GM19239 (cell line): ENCODE measurements at regions not wholly inside any gene's neighbourhood (a gene's known extent, or its start where the extent isn't known, plus 50 kb on each side); places are given as distances from the start of the nearest gene placed in this dataset.

Experiments
- DNase-seq: peaks from one replicate; pipeline ENCODE4 v3.0.0; 2011; ENCODE audit warnings: low spot score; ENCODE audit not compliant: insufficient read length
- FAIRE-seq: peaks from 2 replicates; lab custom pipeline; 2011; peaks lifted over from hg19 to GRCh38; lab: Jason Lieb, UNC

DNA sequence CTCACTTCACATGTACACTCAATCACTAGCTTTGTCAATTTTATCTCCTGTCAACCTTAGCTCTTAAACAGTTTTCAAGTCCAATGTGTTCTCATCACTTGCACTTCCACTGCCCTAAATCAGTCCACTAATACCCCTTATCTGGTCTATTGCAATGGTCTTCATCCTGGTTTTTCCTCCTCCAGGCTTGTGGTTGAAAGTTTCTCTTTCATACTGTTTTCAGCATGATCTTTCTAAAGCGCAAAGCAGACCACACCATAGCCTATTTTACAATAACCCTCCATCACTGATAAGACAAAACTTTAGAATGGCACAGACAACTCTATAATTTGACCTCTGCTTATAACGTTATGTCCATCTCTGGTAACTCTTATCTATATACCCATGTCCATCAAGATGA lies 62.0 kb upstream of the DDHD1 start:
- no peak for FAIRE-seq

DNA sequence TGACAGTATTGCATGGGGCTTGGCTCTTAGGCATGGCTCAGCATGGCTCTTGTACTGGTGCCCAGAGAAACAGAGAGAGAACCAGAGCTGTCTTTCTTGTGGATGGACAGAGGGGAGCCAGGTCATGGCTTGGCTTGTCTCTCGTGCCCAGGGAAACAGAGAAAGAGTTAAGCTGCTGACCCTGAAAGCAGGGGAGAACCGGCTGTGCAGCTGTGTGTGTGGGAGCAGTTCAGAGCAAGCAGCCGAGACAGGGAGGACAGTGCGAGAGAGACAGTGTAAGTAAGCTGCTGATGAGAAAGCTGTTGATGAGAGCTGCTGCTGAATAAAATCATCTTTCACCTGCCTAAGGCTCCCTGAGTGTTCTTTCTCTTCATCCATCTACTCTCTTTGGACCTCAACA lies 61.3 kb upstream of the DDHD1 start:
- no peak for DNase-seq

More for the DNA sequence above, 62.0 kb upstream of the DDHD1 start:
- DNase-seq: no peak

DNA sequence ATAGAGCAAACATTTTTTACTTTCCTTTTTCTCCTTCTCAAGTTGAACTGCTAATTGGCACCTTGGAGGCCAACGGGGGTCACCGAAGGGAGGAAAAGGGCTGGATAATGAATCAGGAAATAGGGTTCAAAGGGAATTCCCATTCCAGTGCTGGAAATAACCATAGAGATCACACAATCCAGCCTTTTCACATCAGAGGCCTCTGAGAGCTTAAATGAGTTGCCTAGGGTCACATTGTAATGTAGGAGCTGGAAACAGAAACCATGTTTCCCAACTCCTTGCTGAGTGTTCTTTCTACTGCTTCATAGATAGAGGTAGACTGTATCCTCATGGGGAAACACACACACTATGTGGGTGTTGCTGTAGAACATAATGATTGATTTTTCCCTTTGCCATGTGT lies 60.6 kb upstream of the DDHD1 start:
- DNase-seq (no peak), FAIRE-seq (no peak)

More for the DNA sequence above, 61.3 kb upstream of the DDHD1 start:
- no peak for FAIRE-seq

DNA sequence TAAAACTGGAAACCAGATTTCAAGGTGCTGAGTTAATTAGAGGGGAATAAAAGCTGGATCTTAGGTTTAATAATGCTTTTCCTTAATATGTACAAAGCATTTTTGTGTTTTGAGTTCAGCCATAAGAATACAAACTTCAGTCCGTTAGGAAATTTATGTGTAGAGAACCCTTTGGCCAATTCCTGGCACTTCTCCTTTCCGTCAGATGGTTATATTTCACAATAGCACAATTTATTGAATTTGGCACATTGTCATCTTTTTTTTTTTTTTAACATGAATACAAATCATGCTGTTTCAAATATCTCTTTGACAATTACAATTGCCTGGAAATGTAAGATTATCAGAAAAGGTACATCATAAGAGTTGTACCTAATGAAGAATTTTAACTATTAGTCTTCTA lies 56.2 kb upstream of the DDHD1 start:
- FAIRE-seq: no peak

More for the DNA sequence above, 56.2 kb upstream of the DDHD1 start:
- no peak for DNase-seq
